ENCODE measurements at regions not wholly inside any gene's neighbourhood (a gene's known extent, or its start where the extent isn't known, plus 50 kb on each side); places are given as distances from the start of the nearest gene placed in this dataset.

DNA sequence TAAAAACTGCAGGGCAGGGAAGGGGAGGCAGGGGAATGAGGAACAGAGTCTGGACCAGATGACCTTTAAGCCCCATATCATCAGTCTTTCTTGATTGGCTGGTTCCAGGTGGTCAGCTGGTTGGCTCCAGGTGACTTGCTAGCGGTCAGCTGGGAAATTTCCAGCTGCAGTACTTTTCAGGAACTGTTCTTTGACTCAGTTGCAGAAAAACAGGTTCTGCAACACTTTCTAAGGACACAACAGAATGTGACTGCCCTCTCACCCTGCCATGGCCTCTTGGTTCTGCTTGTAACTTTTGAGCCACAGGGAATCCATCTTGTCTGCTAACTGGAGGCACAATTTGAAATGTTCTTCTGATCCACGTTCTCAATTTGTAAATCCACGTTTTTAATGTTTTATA, 278.3 kb upstream of the LRATD1 start:
- no peak for DNase-seq
- Histone ChIP-seq H3K27ac (no peak overlapping the region), H3K36me3 (replicated peaks) (no peaks in the 10 kb centered on the region), H3K4me3 (ENCODE audit: low read depth, low read length) (no peak overlapping the region), H3K27me3 (replicated peaks) (no peaks in the 10 kb centered on the region)
- TF ChIP-seq, protein P1, sequence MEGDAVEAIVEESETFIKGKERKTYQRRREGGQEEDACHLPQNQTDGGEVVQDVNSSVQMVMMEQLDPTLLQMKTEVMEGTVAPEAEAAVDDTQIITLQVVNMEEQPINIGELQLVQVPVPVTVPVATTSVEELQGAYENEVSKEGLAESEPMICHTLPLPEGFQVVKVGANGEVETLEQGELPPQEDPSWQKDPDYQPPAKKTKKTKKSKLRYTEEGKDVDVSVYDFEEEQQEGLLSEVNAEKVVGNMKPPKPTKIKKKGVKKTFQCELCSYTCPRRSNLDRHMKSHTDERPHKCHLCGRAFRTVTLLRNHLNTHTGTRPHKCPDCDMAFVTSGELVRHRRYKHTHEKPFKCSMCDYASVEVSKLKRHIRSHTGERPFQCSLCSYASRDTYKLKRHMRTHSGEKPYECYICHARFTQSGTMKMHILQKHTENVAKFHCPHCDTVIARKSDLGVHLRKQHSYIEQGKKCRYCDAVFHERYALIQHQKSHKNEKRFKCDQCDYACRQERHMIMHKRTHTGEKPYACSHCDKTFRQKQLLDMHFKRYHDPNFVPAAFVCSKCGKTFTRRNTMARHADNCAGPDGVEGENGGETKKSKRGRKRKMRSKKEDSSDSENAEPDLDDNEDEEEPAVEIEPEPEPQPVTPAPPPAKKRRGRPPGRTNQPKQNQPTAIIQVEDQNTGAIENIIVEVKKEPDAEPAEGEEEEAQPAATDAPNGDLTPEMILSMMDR (IDR thresholded peaks at IDR 0.05; ENCODE audit: low read depth, low read length, missing control alignments), result no peak
- in situ Hi-C loops (cut with HindIII; ENCODE audit: low pct_ligation_motif_present, low sequenced_read_pairs), result no loop called here

DNA sequence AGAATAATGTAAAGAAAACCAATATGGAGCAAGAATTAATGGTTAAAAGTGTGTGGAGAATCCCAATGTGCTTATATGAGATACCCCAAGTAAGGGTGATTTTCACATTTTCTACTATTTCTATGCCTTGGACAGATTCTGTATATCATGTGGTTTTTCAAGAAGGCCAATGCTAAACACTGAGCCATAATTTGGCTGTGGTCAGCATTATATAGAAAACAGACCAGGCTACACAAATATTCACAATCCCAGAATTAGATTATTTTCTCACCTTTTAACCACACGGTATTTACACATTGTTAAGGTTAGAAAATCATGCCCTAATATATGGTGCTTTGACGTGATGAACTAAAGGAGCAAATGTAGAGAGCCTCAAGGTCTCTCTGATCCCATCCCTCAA, 277.4 kb upstream of the LRATD1 start:
- in situ Hi-C loops (cut with HindIII; ENCODE audit: low pct_ligation_motif_present, low sequenced_read_pairs), result no loop called here
- Histone ChIP-seq H3K36me3 (replicated peaks) (no peaks in the 10 kb centered on the region), H3K27ac (no peak overlapping the region), H3K4me3 (ENCODE audit: low read depth, low read length) (no peak overlapping the region), H3K27me3 (replicated peaks) (no peaks in the 10 kb centered on the region)
- no peak for DNase-seq
- TF ChIP-seq, protein P1 (IDR thresholded peaks at IDR 0.05; ENCODE audit: low read depth, low read length, missing control alignments), result no peak

DNA sequence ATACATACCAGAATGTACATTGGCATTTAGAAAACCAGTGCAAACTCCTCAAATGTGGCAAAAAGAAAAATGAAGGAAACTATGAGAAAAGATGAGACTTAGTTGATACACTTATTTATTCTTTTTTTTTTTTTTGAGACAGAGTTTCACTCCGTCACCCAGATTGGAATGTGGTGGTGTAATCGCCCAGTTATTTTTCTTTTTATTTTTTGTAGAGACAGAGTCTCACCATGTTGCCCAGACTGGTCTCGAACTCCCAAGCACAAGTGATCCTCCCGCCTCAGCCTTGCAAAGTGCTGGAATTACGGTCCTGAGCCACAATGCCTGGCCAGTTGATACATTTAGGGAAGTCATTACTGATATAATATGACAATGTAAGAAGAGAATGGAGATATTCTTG, 274.2 kb upstream of the LRATD1 start:
- in situ Hi-C loops (cut with HindIII; ENCODE audit: low pct_ligation_motif_present, low sequenced_read_pairs), result no loop called here
- DNase-seq, result no peak
- no peaks in the 10 kb centered on the region for H3K36me3 ChIP-seq (replicated peaks)
- TF ChIP-seq, protein P1 (IDR thresholded peaks at IDR 0.05; ENCODE audit: low read depth, low read length, missing control alignments), result no peak
- H3K27me3 ChIP-seq (replicated peaks), result no peaks in the 10 kb centered on the region
- no peak overlapping the region for H3K27ac ChIP-seq
- no peak overlapping the region for H3K4me3 ChIP-seq (ENCODE audit: low read depth, low read length)

DNA sequence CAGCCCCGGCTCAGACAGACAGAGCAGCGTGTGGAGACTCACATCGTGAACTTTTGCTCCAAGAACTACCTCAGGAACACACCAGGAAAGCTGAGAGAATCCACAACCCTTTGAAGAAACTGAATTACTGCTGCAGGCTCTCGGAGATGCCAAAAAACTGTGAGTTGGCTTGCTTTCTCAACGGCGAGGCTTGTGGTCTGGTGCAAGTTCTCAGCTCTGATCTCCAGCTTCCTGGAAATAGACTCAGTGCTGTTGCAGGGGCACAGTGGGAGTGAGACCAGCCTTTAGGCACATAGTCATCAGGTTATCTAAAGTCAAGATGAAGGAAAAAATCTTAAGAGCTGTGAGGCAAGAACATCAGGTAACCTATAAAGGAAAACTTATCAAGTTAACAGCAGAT, 273.7 kb upstream of the LRATD1 start:
- Histone ChIP-seq H3K4me3 (ENCODE audit: low read depth, low read length) (no peak overlapping the region), H3K27ac (no peak overlapping the region), H3K27me3 (replicated peaks) (no peaks in the 10 kb centered on the region), H3K36me3 (replicated peaks) (no peaks in the 10 kb centered on the region)
- in situ Hi-C loops (cut with HindIII; ENCODE audit: low pct_ligation_motif_present, low sequenced_read_pairs), result no loop called here
- no peak for DNase-seq
- TF ChIP-seq, protein P1 (IDR thresholded peaks at IDR 0.05; ENCODE audit: low read depth, low read length, missing control alignments), result no peak

DNA sequence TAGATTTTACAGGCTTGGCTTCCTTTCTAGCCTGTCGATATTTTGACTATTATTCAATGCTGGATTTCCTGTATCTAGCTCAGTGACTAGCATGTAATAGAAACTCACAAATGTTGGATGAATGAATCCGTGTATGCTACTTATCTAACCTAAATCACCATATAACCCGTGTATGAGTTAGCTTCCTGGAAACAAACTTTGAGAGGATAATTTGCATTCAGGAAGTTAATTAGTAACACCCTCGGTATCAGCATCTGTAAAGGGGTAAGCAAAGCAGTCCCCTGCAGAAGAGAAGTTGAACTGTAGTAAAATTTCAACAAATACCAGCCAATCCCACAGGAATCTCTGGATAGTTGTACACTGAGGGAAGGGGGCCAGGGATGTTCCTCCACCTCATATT, 269.4 kb upstream of the LRATD1 start:
- Histone ChIP-seq H3K27ac (no peak overlapping the region), H3K27me3 (replicated peaks) (no peaks in the 10 kb centered on the region), H3K4me3 (ENCODE audit: low read depth, low read length) (no peak overlapping the region), H3K36me3 (replicated peaks) (no peaks in the 10 kb centered on the region)
- in situ Hi-C loops (cut with HindIII; ENCODE audit: low pct_ligation_motif_present, low sequenced_read_pairs), result no loop called here
- DNase-seq, result no peak
- TF ChIP-seq, protein P1 (IDR thresholded peaks at IDR 0.05; ENCODE audit: low read depth, low read length, missing control alignments), result no peak

DNA sequence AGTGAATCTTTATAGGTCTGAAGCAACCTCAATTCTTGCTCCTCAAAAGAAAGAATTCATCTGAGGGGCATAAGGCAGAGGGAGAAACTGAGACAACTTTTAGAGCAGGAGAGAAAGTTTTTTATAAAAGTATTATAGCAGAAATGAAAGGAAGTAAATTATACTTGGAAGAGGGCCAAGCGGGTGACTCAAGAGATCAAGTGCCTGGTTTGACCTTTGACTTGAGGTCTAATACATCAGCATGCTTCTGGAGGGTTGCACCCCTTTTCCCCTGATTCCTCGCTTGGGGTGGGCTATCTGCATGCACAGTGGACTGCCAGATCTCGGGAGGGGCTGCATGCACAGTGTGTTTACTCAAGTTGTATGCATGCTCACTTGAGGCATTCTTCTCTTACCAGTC, 268.5 kb upstream of the LRATD1 start:
- no peak for DNase-seq
- TF ChIP-seq, protein P1 (IDR thresholded peaks at IDR 0.05; ENCODE audit: low read depth, low read length, missing control alignments), result no peak
- in situ Hi-C loops (cut with HindIII; ENCODE audit: low pct_ligation_motif_present, low sequenced_read_pairs), result no loop called here
- Histone ChIP-seq H3K4me3 (ENCODE audit: low read depth, low read length) (no peak overlapping the region), H3K27ac (no peak overlapping the region), H3K27me3 (replicated peaks) (no peaks in the 10 kb centered on the region), H3K36me3 (replicated peaks) (no peaks in the 10 kb centered on the region)

Measured in brain microvascular endothelial cell (primary cell).